ENCODE measurements at regions not wholly inside any gene's neighbourhood (a gene's known extent, or its start where the extent isn't known, plus 50 kb on each side); places are given as distances from the start of the nearest gene placed in this dataset.

GRCh38 chr17:79414793-79415211 lies 196.0 kb downstream of the RBFOX3 start:
- DNase-seq, result no peak

GRCh38 chr17:79414063-79414792 lies 196.6 kb downstream of the RBFOX3 start:
- DNase-seq, result no peak

- DNase-seq, result no peak
Measured at GRCh38 chr17:79413611-79414010, 197.2 kb downstream of the RBFOX3 start.

- DNase-seq, result no peak
Measured at GRCh38 chr17:79412886-79413390, 197.9 kb downstream of the RBFOX3 start.

GRCh38 chr17:79412110-79412509 lies 198.7 kb downstream of the RBFOX3 start:
- DNase-seq, result no peak

GRCh38 chr17:79411419-79411818 lies 199.4 kb downstream of the RBFOX3 start:
- DNase-seq, result no peak

- DNase-seq, result no peak
Measured at GRCh38 chr17:79410681-79411080, 200.2 kb downstream of the RBFOX3 start.

- no peak for DNase-seq
Measured at GRCh38 chr17:79408251-79408650, 202.6 kb downstream of the RBFOX3 start.

- no peak for DNase-seq
Measured at GRCh38 chr17:79407385-79407784, 203.5 kb downstream of the RBFOX3 start.

- no peak for DNase-seq
Measured at GRCh38 chr17:79406316-79406715, 204.5 kb downstream of the RBFOX3 start.

GRCh38 chr17:79405823-79406222 lies 205.0 kb downstream of the RBFOX3 start:
- no peak for DNase-seq

GRCh38 chr17:79404136-79404911 lies 206.5 kb downstream of the RBFOX3 start:
- no peak for DNase-seq

- DNase-seq, result no peak
Measured at GRCh38 chr17:79401704-79402674, 208.9 kb downstream of the RBFOX3 start.

- DNase-seq, result peak; percentile 78
Measured at GRCh38 chr17:79400989-79401703, 209.7 kb downstream of the RBFOX3 start.

- no peak for DNase-seq
Measured at GRCh38 chr17:79399610-79400144, 211.2 kb downstream of the RBFOX3 start.

- no peak for DNase-seq
Measured at GRCh38 chr17:79398441-79398840, 212.4 kb downstream of the RBFOX3 start.

GRCh38 chr17:79396696-79397095 lies 214.2 kb downstream of the RBFOX3 start:
- DNase-seq, result no peak

- DNase-seq, result no peak
Measured at GRCh38 chr17:79395545-79395944, 215.3 kb downstream of the RBFOX3 start.

- no peak for DNase-seq
Measured at GRCh38 chr17:79395066-79395465, 215.8 kb downstream of the RBFOX3 start.

GRCh38 chr17:79393358-79394052 lies 217.3 kb downstream of the RBFOX3 start:
- peak; percentile 72 for DNase-seq

- DNase-seq, result no peak
Measured at GRCh38 chr17:79392598-79392997, 218.3 kb downstream of the RBFOX3 start.
